Stomach (tissue), 8 donors: ENCODE measurements at regions not wholly inside any gene's neighbourhood (a gene's known extent, or its start where the extent isn't known, plus 50 kb on each side); places are given as distances from the start of the nearest gene placed in this dataset.

Experiments used
- DNase-seq, 2 donors: peaks; one replicate each; pipeline versions ENCODE4 v3.0.0 to v3.0.0-alpha.2; 2013 to 2019
- H3K27ac ChIP-seq, 5 donors: fragments of 200-600 bp in 4 of 5; sonication (generic) in 4 of 5; one replicate each; pipeline ENCODE4 v1.5.1; 2013 to 2019; ENCODE audit warnings: mild to moderate bottlenecking in 1 of 5, moderate library complexity in 1 of 5
- H3K27me3 ChIP-seq, 3 donors: fragments of 200-600 bp; sonication (generic); one replicate each; pipeline ENCODE4 v1.5.1; 2017 to 2019; ENCODE audit warnings: mixed run types in 1 of 3
- H3K36me3 ChIP-seq, 4 donors: fragments of 200-600 bp; sonication (generic); 1 replicate in 3 of 4; 2 replicates in 1 of 4; pipeline ENCODE4 v1.5.1; 2016 to 2019
- H3K4me1 ChIP-seq, 4 donors: fragments of 200-600 bp; sonication (generic); one replicate each; pipeline ENCODE4 v1.5.1; 2016 to 2019
- H3K4me3 ChIP-seq, 4 donors: fragments of 200-600 bp; sonication (generic) in 3 of 4; one replicate each; pipeline ENCODE4 v1.5.1; 2016 to 2019; ENCODE audit warnings: mild to moderate bottlenecking in 1 of 4
- H3K9me3 ChIP-seq, 4 donors: fragments of 200-600 bp; sonication (generic); one replicate each; pipeline ENCODE4 v1.5.1; 2016 to 2019
- EP300 ChIP-seq: sonication (generic); formaldehyde crosslinking; IDR thresholded peaks from one replicate; pipeline ENCODE4 v1.6.1; 2017; ENCODE audit warnings: antibody characterized with exemption
- POLR2A ChIP-seq, 4 donors: fragments of 450-650 bp; IDR thresholded peaks; one replicate each; pipeline ENCODE4 v1.6.1; 2016; ENCODE audit warnings: antibody characterized with exemption in 4 of 4, control low read depth in 2 of 4, mild to moderate bottlenecking in 1 of 4, moderate library complexity in 1 of 4
- POLR2AphosphoS5 ChIP-seq, 3 donors: sonication (generic); formaldehyde crosslinking; IDR thresholded peaks; one replicate each; pipeline ENCODE4 v1.6.1; 2016; ENCODE audit warnings: antibody characterized with exemption in 3 of 3
- WGBS, 5 donors: extraction: QIAGEN DNeasy Blood & Tissue Kit in 3 of 5; methylation state at CpG; one replicate each; pipeline versions ENCODE4 v1.1.5 to v1.1.7; 2013 to 2018; 5-methylcytosine and 5-hydroxymethylcytosine counted together
- intact Hi-C: fragments of 100-400 bp; cut with DNase I; formaldehyde crosslinking; loops from one replicate; pipeline ENCODE4 v1.15.1; 2023; ENCODE audit warnings: low total_unique reads
- TF ChIP-seq, protein P1 (sequence below), 7 experiments: fragments of 450-650 bp in 4 of 7; fragments of 200-600 bp in 3 of 7; sonication (generic) in 3 of 7; IDR thresholded peaks; one replicate each; pipeline ENCODE4 v1.5.1; 2016 to 2019; ENCODE audit warnings: antibody characterized with exemption in 7 of 7, control low read depth in 2 of 7, mild to moderate bottlenecking in 1 of 7
- donor health status: healthy with polysubstance abuse.
- donor health status: Bipolar disorder and iron deficiency.
- donor health status: healthy.

- intact Hi-C loops: no loop called here
- Histone ChIP-seq H3K36me3 (no peaks in the 10 kb centered on the region), H3K27me3 (no peaks in the 10 kb centered on the region), H3K9me3 (no peaks in the 10 kb centered on the region), H3K4me3 (no peak overlapping the region), H3K27ac (no peak overlapping the region), H3K4me1 (no peaks in the 10 kb centered on the region)
- no peak for DNase-seq
- TF ChIP-seq EP300 (no peak), POLR2AphosphoS5 (IDR thresholded peaks at IDR 0.05) (no peak), POLR2A (IDR thresholded peaks at IDR 0.05) (no peak)
- TF ChIP-seq, protein P1, sequence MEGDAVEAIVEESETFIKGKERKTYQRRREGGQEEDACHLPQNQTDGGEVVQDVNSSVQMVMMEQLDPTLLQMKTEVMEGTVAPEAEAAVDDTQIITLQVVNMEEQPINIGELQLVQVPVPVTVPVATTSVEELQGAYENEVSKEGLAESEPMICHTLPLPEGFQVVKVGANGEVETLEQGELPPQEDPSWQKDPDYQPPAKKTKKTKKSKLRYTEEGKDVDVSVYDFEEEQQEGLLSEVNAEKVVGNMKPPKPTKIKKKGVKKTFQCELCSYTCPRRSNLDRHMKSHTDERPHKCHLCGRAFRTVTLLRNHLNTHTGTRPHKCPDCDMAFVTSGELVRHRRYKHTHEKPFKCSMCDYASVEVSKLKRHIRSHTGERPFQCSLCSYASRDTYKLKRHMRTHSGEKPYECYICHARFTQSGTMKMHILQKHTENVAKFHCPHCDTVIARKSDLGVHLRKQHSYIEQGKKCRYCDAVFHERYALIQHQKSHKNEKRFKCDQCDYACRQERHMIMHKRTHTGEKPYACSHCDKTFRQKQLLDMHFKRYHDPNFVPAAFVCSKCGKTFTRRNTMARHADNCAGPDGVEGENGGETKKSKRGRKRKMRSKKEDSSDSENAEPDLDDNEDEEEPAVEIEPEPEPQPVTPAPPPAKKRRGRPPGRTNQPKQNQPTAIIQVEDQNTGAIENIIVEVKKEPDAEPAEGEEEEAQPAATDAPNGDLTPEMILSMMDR (IDR thresholded peaks at IDR 0.05): no peak
- 38 to 62% (median 55%) methylated on average over 7 of the region's 7 CpGs for WGBS, 5 donors
Observed at GRCh38 chr4:110837896-110838450, 215.1 kb upstream of the PITX2 start.

DNA sequence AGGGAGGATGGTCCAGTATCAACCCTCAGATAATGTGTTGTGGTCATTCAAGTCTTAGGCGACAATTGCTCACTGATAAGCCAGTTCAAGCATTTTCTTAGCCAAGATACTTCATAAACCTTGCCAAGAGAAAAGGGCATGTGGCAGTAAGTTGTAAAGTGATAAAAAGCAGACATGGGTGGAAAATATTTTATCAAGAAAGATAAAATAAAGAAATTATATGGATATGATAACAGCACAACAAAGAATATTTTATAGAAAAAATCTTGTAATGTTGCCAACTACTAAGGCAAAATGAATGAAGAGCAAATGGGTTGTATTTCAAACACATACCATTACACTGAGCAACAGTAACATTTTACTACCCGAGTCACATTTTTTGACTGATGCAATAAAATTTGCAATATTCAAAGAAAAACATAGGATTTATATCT is 217.4 kb upstream of the PITX2 start:
- intact Hi-C loops: no loop called here
- no peak overlapping the region for H3K27ac ChIP-seq
- no peaks in the 10 kb centered on the region for H3K9me3 ChIP-seq
- DNase-seq: no peak
- no peaks in the 10 kb centered on the region for H3K4me1 ChIP-seq
- no peak overlapping the region for H3K4me3 ChIP-seq
- H3K27me3 ChIP-seq: no peaks in the 10 kb centered on the region
- TF ChIP-seq, protein P1 (IDR thresholded peaks at IDR 0.05): no peak
- TF ChIP-seq POLR2A (IDR thresholded peaks at IDR 0.05) (no peak), POLR2AphosphoS5 (IDR thresholded peaks at IDR 0.05) (no peak), EP300 (no peak)
- no peaks in the 10 kb centered on the region for H3K36me3 ChIP-seq
- 43 to 52% (median 47%) methylated on average over 2 of the region's 2 CpGs for WGBS, 5 donors

GRCh38 chr4:110848787-110849186 is 225.9 kb upstream of the PITX2 start:
- H3K4me3 ChIP-seq: no peak overlapping the region
- no peaks in the 10 kb centered on the region for H3K36me3 ChIP-seq
- H3K9me3 ChIP-seq: no peaks in the 10 kb centered on the region
- no peak for TF ChIP-seq POLR2AphosphoS5 (IDR thresholded peaks at IDR 0.05)
- TF ChIP-seq EP300: no peak
- TF ChIP-seq POLR2A (IDR thresholded peaks at IDR 0.05): no peak
- TF ChIP-seq, protein P1 (IDR thresholded peaks at IDR 0.05): no peak
- WGBS, 5 donors: 37 to 49% (median 41%) methylated on average over 1 of the region's 1 CpG
- intact Hi-C loops: no loop called here
- H3K27me3 ChIP-seq: peaks cover 0 to 7% (median 0%) of the 10 kb centered on the region in 3 donors
- no peak overlapping the region for H3K27ac ChIP-seq
- no peak for DNase-seq
- H3K4me1 ChIP-seq: no peaks in the 10 kb centered on the region

- Histone ChIP-seq H3K4me1 (no peaks in the 10 kb centered on the region), H3K36me3 (no peaks in the 10 kb centered on the region), H3K4me3 (no peak overlapping the region), H3K27ac (no peak overlapping the region), H3K27me3 (peaks cover 0 to 7% (median 0%) of the 10 kb centered on the region in 3 donors), H3K9me3 (no peaks in the 10 kb centered on the region)
- DNase-seq: no peak
- intact Hi-C loops: no loop called here
- TF ChIP-seq POLR2AphosphoS5 (IDR thresholded peaks at IDR 0.05): no peak
- no peak for TF ChIP-seq POLR2A (IDR thresholded peaks at IDR 0.05)
- TF ChIP-seq, protein P1 (IDR thresholded peaks at IDR 0.05): no peak
- TF ChIP-seq EP300: no peak
- WGBS, 5 donors: 56 to 71% (median 64%) methylated on average over 6 of the region's 6 CpGs
Observed at GRCh38 chr4:110849461-110849860, 226.6 kb upstream of the PITX2 start.
